ENCODE measurements at regions not wholly inside any gene's neighbourhood (a gene's known extent, or its start where the extent isn't known, plus 50 kb on each side); places are given as distances from the start of the nearest gene placed in this dataset.

DNA sequence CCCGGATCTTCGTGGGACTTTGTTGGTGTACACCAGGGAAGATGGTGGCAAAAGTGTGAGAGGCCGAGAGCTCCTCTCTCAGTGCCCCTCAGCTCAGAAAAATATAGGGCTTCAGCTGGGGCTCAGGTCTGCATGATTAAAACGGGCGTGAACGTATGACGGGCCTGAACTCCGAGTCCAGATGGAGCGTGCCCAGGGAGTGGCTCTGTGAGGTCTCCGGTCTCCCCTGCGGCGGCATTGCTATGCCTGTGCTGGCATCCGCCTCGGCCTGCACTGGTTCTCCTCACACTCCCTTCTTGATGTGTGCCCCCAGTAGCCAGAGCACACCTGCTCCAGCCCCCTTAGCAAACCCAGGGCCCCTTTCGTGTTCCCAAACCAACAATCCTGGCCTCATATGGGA is 82.0 kb downstream of the TEX29 start (continued):
- TF ChIP-seq SIN3A (IDR thresholded peaks at IDR 0.05; ENCODE audit: borderline replicate concordance, low read depth, low read length) (no peak), TCF12 (IDR thresholded peaks at IDR 0.05) (no peak)
- TF ChIP-seq, protein P1, sequence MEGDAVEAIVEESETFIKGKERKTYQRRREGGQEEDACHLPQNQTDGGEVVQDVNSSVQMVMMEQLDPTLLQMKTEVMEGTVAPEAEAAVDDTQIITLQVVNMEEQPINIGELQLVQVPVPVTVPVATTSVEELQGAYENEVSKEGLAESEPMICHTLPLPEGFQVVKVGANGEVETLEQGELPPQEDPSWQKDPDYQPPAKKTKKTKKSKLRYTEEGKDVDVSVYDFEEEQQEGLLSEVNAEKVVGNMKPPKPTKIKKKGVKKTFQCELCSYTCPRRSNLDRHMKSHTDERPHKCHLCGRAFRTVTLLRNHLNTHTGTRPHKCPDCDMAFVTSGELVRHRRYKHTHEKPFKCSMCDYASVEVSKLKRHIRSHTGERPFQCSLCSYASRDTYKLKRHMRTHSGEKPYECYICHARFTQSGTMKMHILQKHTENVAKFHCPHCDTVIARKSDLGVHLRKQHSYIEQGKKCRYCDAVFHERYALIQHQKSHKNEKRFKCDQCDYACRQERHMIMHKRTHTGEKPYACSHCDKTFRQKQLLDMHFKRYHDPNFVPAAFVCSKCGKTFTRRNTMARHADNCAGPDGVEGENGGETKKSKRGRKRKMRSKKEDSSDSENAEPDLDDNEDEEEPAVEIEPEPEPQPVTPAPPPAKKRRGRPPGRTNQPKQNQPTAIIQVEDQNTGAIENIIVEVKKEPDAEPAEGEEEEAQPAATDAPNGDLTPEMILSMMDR (IDR thresholded peaks at IDR 0.05), result no peak

DNA sequence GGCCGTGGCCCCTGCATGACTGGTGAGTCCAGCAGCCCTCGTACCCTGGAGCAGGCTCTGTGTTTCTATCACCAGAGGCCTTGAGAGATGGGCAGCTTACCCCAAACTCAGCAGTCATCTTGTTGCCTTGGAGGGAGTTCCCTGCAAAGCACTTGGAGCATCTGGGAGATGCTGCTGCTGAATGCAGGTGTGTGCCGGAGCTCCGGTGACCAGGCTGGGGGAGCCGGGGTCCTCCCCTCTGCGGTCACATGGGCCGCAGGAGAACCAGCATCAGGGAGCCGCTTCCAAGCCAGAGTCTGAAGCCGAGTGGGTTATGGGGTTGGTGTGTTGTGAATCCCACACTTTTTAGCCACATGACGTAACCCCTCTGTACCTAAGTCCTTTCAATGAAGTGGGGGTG is 82.8 kb downstream of the TEX29 start:
- TF ChIP-seq FOXM1 (IDR thresholded peaks at IDR 0.05; ENCODE audit: low read depth) (no peak), FOXJ3 (CRISPR knock-in tag; IDR thresholded peaks at IDR 0.05) (no peak), GATA2 (CRISPR knock-in tag; IDR thresholded peaks at IDR 0.05) (no peak), SMC3 (IDR thresholded peaks at IDR 0.05; ENCODE audit: low read depth, low read length) (no peak), TAF1 (IDR thresholded peaks at IDR 0.05; ENCODE audit: borderline replicate concordance, low read depth, low read length) (no peak), POLR2AphosphoS5 (IDR thresholded peaks at IDR 0.05; ENCODE audit: low read depth, low read length) (no peak), RFX5 (IDR thresholded peaks at IDR 0.05; ENCODE audit: low read length) (no peak), TEAD4 (IDR thresholded peaks at IDR 0.05; ENCODE audit: borderline replicate concordance, insufficient read depth) (no peak), NFIC (IDR thresholded peaks at IDR 0.05; ENCODE audit: borderline replicate concordance) (no peak), RAD21 (IDR thresholded peaks at IDR 0.05; ENCODE audit: low read length) (no peak), JUND (IDR thresholded peaks at IDR 0.05) (no peak), MEF2A (IDR thresholded peaks at IDR 0.05; ENCODE audit: borderline replicate concordance, low read depth) (no peak), EZH2phosphoT487 (IDR thresholded peaks at IDR 0.05; ENCODE audit: borderline replicate concordance, low read depth) (no peak)
- TF ChIP-seq, protein P2, sequence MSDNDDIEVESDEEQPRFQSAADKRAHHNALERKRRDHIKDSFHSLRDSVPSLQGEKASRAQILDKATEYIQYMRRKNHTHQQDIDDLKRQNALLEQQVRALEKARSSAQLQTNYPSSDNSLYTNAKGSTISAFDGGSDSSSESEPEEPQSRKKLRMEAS (IDR thresholded peaks at IDR 0.05; ENCODE audit: low read depth), result no peak
- TF ChIP-seq, protein P3, sequence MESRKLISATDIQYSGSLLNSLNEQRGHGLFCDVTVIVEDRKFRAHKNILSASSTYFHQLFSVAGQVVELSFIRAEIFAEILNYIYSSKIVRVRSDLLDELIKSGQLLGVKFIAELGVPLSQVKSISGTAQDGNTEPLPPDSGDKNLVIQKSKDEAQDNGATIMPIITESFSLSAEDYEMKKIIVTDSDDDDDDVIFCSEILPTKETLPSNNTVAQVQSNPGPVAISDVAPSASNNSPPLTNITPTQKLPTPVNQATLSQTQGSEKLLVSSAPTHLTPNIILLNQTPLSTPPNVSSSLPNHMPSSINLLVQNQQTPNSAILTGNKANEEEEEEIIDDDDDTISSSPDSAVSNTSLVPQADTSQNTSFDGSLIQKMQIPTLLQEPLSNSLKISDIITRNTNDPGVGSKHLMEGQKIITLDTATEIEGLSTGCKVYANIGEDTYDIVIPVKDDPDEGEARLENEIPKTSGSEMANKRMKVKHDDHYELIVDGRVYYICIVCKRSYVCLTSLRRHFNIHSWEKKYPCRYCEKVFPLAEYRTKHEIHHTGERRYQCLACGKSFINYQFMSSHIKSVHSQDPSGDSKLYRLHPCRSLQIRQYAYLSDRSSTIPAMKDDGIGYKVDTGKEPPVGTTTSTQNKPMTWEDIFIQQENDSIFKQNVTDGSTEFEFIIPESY (IDR thresholded peaks at IDR 0.05; ENCODE audit: borderline replicate concordance, low read depth), result no peak
- TF ChIP-seq, protein P4, sequence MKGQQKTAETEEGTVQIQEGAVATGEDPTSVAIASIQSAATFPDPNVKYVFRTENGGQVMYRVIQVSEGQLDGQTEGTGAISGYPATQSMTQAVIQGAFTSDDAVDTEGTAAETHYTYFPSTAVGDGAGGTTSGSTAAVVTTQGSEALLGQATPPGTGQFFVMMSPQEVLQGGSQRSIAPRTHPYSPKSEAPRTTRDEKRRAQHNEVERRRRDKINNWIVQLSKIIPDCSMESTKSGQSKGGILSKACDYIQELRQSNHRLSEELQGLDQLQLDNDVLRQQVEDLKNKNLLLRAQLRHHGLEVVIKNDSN (IDR thresholded peaks at IDR 0.05; ENCODE audit: borderline replicate concordance, low read depth), result no peak
- TF ChIP-seq, protein P1 (IDR thresholded peaks at IDR 0.05), result no peak
- TF ChIP-seq, protein P5, sequence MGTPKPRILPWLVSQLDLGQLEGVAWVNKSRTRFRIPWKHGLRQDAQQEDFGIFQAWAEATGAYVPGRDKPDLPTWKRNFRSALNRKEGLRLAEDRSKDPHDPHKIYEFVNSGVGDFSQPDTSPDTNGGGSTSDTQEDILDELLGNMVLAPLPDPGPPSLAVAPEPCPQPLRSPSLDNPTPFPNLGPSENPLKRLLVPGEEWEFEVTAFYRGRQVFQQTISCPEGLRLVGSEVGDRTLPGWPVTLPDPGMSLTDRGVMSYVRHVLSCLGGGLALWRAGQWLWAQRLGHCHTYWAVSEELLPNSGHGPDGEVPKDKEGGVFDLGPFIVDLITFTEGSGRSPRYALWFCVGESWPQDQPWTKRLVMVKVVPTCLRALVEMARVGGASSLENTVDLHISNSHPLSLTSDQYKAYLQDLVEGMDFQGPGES (IDR thresholded peaks at IDR 0.05; ENCODE audit: low read depth, low read length), result no peak
- ChIA-PET CTCF (no interaction called here), POLR2A (no interaction called here)
- Histone ChIP-seq H3K9me2 (no peaks in the 10 kb centered on the region), H3K36me3 (replicated peaks in 1 of 2; ENCODE audit: control insufficient read depth in 1 of 2, insufficient read depth in 2 of 2, low read length in 1 of 2) (no peaks in the 10 kb centered on the region), H3K4me3 (ENCODE audit: low read depth in 2 of 2, low read length in 1 of 2) (no peak overlapping the region), H4K20me1 (ENCODE audit: insufficient read depth) (no peaks in the 10 kb centered on the region), H3K9me3 (no peaks in the 10 kb centered on the region), H3F3A (replicated peaks; ENCODE audit: insufficient read depth) (no peaks in the 10 kb centered on the region), H3K27ac (ENCODE audit: low read depth in 2 of 2, low read length in 1 of 2) (no peak overlapping the region), H3K4me2 (no peak overlapping the region), H3K79me2 (ENCODE audit: insufficient read depth) (no peaks in the 10 kb centered on the region), H3K9ac (no peak overlapping the region), H3K27me3 (ENCODE audit: insufficient read depth) (peaks cover 43% of the 10 kb centered on the region; the same call in 1 of the 2 replicates), H3K4me1 (ENCODE audit: control insufficient read depth in 1 of 2, insufficient read depth in 2 of 2, low read depth in 1 of 2, low read length in 1 of 2) (no peaks in the 10 kb centered on the region), H2AFZ (ENCODE audit: low read depth) (no peak overlapping the region)
- WGBS (ENCODE audit: low lambda C conversion rate), result 33% methylated on average over 3 of the region's 10 CpGs
- DNase-seq, result no peak

Data from SK-N-SH (cell line).